Activated CD4-positive, alpha-beta T cell treated with anti-CD3 and anti-CD28 coated beads for 4 hours (primary cell): ENCODE measurements at regions not wholly inside any gene's neighbourhood (a gene's known extent, or its start where the extent isn't known, plus 50 kb on each side); places are given as distances from the start of the nearest gene placed in this dataset.

Experiments used
- DNase-seq, 2 donors: peaks; one replicate each; pipeline ENCODE4 v3.0.0-alpha.2; 2020

DNA sequence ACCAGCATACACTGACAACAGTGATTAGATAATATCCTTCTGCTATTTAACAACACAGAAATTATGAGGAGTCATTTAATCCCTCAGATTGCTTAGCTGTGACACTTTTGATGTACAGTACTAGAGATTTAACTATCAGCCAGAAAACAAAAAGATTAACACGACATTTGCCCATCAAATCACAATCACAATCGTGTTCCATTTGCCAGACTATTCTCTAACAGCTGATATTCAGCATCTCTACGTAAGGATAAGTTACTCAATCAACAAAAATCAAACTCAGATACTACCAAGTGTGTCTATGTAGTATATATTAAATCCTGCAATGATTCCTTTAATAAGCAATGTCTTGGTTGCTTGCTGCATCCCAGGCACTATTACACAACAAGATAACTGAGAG is 558.7 kb upstream of the USP15 start:
- no peak for DNase-seq

DNA sequence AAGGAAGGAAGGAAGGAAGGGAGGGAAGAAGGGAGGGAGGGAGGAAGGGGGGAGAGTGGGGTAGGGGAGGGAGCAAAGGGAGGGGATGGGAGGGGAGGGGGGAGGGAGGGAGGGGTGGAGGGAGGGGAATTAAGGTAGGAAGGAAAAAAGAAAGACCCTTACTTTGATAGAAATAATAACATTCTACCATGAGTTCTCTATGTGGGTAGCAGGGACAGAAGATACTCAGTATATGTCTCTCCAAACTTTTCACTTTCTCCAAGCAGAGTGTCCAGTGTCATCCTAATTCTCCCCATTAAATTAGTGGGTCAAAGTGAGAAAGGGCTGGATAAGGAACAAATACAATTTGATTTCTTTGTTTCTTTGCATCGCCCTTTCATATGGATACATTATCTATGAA is 553.4 kb upstream of the USP15 start:
- no peak for DNase-seq

DNA sequence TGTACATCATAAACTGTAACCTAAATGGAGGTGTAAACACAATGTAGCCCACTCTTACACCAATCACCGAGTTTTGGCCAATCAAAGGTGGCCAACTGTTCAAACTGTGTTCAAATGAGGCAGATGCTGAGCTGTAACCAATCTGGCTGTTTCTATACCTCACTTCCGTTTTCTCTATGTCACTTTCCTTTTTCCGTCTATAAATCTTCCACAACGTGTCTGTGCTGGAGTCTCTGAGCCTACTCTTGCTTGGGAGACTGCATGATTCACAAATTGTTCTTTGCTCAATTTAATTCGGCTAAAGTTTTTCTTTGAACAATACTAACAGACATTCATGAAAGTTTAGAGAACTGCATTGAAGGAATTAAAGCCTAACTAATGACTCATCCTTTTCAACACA is 547.1 kb upstream of the USP15 start:
- no peak for DNase-seq

DNA sequence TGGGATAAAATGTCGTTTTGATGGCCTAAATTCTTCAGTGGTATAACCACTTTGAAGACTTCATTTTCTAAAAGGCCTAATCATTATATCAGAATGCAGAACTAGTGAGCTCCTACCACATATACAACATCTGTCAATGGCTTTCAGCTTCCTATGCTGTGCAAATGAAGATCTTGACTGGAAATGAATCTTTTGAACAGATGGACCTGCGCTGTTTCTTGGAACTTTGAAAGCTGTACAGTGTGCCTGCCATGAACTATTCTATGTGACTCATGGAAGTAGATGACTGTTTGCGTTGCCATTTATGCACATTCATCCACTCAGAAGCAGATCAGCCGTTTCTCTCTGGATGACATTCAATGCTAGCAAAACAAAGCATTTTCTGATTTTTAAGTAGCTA is 542.2 kb upstream of the USP15 start:
- DNase-seq, result no peak

DNA sequence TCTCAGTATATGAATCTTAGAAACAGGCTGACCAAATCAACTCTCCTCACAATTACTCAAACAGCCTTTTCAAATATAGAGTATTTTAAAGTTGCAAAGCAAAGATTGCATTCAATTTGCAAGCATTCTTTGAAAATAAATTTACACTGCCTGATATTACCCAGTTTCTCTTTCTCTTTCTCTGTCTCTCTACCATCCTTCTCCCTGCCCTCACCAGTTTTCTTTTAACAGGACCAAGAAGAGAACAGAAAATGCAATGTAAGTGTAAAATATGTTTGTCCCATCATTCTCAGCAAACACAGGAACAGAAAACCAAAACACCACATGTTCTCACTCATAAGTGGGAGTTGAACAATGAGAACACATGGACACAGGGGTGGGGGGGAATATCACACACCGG is 520.3 kb upstream of the USP15 start:
- DNase-seq, result no peak

DNA sequence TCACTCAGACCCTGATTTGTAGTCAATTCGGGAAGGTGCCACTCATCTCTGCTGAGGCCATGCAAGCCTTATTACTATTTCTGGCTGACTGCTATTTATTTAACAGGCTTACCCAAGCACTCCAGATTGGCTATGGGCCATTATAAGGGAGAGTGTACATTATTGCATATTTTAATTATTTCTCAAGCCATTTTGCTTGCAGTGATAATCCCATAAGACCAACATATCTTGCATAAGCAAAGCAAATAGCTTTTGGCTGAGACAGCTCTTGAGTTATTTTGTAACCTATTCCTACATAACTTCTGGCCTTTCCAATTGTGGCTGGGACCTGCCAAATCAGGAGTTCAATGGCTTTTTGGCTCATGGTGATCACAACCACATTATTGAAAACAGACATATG is 509.6 kb upstream of the USP15 start:
- DNase-seq, result no peak

DNA sequence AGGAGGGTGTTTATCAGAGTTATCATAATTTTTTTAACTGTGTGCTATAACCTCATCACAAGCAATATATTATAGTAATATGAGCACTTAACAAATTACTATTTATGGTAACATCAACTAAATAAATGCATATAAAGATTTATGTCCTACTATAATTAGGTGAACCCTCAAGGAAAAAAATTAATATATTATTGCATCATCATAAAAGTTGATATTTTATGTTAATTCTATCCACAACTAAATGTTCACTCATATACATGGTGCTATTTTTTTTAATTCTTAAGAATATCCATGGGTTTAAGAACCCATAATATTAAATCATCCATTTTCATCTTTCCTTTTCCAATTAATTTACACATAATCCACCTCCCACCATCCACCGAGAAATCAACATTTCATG is 506.0 kb upstream of the USP15 start:
- no peak for DNase-seq

DNA sequence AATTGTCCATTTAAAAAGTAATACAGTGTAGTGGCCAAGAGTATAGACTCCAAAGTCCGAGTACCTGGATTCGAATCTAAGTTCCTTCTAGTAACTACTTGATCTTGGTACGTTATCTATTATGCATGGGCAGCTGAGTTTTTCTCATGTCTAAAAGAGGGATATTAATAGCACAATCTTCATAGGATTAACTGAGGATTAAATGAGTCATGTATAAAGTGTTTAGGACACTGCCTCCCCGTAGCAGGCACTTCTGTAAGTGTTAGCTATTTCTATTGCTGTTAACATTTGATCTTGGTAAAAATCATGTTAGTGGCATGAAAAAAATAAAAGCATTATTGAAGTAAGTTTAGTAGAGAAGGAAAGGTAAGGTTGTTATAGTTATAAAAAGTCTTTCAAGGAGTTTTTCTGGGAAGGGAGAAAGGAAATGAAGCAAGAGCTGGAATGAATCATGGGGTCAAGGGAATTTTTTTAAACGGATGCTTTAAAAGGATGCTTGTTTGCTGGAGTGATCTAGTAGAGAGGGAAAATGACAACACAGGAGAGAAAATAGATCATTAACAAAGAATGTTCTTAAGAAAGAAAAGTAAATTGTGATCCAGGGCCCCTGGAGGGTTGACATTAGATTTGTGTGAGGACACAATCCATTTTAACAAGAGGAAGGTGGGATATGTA is 502.2 kb upstream of the USP15 start:
- no peak for DNase-seq

DNA sequence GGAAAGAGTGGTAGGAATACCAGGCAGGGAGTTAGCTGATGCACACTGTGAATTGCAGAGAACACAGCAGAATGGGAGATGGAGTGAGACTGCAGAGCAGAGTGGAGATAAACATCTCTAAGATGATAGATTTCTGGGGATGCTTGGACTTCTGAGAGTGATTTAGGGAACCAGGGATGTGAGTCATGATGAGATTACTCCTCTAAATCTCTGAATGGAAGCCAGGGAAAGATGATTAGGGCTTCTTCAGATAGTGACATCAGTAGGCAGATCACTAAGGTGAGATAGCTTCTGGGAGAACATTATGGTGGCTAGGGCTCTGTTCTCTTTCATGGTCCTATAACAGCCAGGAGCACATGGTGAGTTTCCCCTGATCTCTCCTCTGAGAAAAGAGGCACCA is 501.5 kb upstream of the USP15 start:
- DNase-seq, result no peak

DNA sequence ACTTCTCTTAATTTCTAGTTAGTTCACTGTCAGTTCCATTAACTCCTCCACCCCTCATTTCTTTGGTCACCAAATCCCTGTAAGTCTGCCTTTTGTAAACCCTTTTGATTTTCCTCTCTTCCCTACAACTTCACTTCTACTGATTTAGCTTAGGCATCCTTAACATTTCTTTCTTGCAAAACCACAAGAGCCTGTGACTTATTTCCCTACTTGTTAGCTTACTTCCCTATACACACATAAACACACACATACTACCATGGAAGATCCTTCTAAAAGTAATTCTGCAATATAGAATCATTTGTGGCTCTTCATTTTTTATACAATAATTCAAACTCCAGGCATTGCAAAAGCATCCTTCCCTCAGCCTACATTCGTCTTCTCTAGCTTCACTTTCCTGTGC is 494.3 kb upstream of the USP15 start:
- DNase-seq, result no peak

DNA sequence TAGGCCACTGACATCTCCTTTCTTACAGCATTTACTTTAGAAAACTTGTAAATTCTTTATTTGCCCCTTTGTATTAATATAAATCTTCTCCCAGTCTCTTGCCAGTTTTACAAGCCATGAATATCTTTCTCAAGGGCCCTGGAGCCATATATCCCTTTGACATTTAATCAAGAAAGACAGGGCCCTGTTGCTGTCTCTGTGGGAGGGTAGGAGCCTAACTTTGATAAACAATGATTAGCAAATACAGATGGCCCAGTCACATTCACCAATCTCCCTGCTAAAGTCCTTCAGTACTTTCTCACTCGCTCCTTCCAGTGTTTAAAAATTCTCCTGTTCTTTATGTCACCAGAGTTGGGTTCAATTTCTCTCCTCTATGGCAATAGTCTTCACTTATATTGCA is 479.8 kb upstream of the USP15 start:
- DNase-seq, result no peak

DNA sequence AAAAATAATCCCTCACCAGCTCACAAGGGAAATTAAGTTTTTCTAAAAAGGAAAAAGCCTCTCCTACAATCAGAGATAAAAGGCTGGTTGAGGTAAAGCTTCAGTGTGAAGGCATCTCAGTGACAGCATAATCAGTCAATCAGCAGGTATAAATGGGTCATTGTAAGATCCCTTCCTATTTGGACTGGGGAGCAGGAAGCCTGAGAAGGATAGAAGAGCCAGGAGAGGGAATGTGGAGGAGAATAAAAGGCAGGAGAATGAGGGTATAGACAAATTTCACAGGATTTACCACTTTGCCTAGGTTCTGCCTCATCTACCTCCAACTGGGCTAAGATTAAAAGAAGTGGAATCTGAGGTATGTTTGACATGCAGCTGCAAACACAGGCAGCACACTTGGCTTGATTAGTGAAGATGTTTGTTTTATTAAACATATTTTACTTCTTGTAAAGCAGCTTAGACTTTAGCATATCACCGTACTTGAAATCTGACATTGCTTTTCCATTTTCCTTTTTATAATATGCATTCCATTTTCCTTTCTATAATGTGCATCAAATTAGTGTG is 479.1 kb upstream of the USP15 start:
- DNase-seq, result no peak

DNA sequence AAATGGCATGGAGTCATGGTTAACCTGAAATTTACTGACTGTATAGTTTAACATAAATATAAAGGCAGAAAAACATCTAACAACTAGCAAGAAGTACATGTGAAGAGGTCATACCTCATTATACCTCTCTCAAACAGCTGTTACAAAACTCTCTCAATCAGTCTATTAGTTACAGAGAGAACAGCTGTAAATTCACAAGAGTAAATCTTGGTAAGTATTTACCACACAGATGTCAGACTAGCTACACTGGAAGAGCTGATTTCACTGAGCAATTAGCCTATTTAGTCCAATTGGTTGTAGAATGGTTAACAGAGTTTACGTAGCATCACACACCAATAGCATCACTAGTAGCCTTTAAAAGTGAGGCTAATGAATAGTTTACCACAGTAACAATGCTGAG is 463.4 kb upstream of the USP15 start:
- no peak for DNase-seq

DNA sequence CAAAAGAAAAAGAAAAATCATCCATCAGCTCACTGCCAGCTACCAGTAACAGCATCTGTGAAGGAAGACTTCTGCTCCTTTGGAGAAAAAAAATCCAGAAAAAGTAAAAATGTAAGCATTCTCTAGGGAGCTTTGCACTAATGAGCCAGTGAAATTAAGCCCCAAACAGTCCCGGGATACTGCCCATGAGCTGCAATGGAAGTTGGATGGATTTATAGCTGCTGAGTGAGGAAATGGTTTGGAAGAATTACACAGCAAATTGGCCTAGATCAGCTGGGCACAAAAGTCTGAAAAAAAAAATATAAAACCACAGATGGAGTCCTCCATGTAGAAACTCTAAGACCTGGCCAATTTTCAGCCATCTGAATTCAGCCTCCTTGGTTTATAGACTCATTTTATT is 462.9 kb upstream of the USP15 start:
- no peak for DNase-seq

DNA sequence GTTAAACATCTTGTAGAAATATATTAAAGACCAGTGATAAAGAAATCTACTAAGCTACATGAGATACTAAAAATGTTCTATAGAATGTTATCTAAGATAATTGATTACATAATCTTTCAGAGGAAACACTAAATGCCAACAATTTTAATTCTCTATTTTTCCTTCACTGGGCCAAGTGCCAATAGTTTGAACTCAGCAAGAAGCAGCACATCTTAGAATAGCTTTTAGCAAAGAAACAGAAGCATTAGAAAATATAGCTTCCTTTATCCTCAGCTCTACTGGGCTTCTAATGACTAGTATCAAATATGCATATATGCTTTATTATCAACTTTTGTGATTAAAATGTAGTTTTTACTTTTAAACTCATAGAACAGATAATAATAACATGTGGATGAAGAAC is 461.4 kb upstream of the USP15 start:
- DNase-seq, result no peak

DNA sequence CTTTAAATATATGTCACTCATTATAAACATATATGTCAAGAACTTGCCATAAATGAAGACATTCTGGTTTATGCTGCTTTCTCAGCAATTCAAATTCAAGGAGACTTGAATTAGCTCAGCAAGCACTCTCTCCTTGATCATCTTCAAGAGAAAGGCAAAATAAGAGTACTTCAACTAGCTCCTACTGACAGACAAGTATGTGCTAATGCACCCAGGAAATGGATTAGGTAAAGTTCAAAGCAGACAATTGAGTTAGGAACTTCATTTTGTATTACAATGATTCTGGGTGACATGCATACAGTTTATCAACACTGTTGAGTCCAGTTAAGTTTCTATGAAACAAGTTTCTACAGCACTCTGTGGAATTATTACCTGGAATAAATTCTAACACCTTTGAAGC is 455.9 kb upstream of the USP15 start:
- no peak for DNase-seq

DNA sequence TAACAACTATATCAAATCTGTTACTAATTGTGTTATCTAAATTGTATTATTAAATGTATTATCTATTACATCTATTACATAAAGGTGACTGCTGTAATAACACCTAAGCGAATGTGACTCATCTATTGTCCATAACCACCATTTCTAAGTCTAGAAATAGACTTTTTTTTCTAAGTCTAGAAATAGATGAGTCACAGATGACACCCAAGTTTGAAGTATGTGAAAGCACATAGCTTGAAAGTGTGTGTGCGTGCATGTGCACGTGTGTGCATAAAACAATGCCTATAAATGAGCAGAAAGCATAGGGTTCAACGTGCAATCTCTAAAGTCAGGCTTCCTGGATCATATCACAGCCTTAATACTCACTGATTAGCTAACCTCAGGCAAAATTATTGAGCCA is 451.3 kb upstream of the USP15 start:
- DNase-seq, result no peak

DNA sequence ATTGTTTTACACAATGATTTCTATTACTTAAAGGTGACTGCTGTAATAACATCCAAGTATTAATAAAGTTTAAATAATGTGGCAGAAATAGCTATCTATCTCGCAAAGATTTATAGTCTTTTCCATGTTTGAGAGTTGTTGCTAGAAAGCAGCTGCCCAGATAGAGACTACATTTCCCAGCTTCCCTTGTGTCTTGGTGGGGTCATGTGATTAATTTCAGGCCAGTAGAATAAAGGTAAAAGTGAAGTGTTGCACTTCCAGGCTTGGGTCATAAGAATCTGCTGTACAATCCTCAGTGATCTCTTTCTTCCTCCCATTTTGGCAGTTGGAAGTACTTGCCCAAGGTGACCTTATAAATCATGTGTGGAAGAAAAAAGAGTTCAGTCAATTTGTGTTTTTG is 449.7 kb upstream of the USP15 start:
- no peak for DNase-seq

DNA sequence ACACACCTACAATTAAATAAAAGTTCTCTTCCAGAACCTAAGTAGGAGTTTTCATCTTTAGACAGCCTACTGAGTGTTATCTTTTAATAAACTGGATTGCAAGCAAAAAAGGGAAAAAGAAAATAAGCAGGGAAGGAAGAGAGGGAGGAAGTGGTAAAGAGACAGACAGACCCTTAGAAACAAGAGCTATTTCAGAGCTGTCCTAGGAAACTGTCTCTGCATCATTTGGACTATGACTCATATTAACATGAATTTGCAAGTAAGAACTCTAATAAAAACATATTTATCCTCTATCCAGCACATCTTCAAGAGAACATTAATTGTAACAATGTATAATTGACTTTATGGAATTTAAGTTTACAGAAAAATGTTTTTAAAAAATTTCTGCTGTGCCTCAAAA is 438.8 kb upstream of the USP15 start:
- DNase-seq, result no peak

DNA sequence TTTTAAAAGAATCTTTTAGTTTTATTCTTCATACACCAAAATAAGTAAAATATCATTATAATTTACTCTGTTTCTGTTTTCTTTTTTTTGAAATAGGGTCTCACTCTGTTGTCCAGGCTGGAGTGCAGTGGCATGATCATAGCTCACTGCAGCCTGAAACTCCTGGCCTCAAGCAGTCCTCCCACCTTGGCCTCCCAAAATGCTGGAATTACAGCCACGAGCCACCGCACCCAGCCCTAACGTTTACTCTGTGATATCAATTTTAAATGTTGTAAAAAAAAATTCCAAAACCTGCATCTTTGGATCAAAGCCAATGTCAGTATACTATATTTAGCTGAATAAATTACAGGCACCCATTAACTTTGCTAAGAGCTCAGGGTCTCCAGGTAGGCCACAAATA is 437.1 kb upstream of the USP15 start:
- DNase-seq, result no peak

DNA sequence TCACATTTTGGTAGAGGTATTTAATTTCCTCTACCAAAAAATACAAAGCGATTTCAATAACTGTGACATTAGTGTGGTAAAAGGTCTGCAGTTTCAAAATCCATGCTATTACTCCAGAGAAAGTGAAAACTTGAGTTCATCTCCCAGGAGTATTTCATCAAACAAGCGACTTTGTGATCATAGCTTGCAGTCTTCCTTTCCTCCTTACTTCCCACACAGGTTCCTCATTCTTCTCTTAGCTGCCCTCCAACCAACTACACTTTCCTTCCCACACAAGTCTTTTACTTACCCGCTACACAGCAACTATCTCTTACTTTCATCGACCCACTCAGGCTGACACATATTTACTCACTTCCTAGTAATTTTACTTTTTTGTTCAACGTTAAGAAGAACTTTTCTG is 413.4 kb upstream of the USP15 start:
- DNase-seq, result no peak

DNA sequence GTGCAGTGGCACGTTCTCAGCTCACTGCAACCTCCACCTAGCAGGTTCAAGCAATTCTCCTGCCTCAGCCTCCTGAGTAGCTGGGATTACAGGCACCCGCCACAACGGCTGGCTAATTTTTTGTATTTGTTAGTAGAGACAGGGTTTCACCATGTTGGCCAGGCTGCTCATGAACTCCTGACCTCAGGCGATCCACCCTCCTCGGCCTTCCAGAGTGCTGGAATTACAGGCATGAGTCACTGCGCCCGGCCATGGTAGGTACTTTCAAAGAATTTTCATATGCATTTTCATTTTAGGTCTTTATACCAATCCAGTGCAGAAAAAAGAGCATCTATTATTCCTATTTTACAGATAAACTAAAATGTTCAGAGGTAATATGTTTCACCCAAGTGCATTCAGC is 411.3 kb upstream of the USP15 start:
- DNase-seq, result no peak

DNA sequence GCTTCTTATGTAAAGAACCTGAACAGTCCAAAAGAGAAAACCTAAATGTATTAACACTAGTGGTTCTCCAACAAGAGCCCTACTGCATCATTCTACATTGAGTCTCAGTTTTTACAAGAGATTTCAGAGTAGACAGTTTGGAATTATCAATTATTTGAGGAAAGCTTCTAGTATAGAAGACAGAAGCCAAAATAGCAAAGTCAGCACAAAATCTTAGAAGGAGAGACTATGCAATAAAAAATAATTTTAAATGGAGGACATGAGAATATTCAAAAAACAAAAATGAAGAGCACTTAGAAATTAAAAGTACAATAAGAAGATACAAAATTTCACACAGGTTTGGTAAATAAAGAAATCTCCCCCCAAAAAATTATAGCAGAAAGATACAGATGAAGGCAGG is 406.3 kb upstream of the USP15 start:
- DNase-seq, result no peak

DNA sequence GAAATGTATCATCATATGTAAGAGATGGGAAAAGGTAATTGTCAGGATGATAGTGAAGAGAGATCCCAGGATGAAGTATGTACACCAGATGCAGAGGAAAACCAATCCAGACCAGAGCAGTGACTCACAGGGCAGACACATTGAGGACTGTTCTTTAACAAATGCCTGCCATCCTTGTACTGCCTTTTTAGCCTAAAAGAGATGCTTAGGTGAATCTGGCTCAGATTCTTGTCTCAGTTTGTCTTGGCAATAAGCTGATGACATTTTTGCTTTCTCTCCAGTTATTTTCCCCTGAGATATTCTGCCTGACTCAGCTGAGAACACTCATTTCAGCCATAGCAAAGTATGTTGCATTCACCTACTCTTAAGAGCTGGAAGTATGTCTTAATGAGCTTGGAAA is 405.3 kb upstream of the USP15 start:
- DNase-seq, result no peak

DNA sequence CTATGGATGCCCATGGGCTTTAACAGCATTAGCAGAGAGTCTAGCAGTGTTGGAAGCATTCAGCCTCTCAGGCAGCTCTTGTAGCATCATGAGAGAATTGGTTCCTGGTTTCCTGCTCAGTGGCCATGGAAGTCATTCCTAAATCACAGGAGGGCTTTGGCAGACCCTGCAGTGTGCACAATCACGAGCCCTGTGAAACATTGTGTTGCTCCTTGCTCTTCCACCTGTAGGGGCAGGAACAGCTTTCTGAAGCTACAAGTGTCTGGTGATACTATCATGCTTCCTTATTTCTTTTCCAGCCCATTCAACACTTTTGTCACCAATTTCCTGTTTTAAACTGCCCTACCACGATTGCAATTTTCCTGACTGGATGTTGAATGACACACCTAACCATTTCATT is 402.2 kb upstream of the USP15 start:
- DNase-seq, result no peak

DNA sequence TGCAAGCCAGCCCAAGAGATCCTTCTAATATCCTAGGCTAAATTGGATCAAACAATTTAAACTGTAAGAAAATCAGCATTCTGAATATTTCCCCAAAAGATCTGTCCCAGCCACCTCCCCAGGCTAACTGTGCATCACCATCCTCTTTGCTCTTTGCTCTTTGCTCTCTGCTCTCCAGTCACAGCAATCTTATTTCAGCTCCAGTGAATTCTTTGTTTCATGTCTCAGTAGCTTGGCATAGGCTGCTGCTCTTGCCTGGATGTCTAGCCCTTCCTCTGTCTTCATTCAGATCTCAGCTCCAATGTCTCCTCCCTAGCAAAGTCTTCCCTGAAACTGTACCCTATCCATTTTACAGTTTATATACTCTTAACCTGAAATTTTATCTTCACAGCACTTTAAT is 399.8 kb upstream of the USP15 start:
- DNase-seq, result no peak
